ENCODE measurements at regions not wholly inside any gene's neighbourhood (a gene's known extent, or its start where the extent isn't known, plus 50 kb on each side); places are given as distances from the start of the nearest gene placed in this dataset.
"Not testable (repeated sequence)": the region's sequence is repeated elsewhere in the genome, so short reads cannot be mapped to it uniquely, and the experiment has no call there.

DNA sequence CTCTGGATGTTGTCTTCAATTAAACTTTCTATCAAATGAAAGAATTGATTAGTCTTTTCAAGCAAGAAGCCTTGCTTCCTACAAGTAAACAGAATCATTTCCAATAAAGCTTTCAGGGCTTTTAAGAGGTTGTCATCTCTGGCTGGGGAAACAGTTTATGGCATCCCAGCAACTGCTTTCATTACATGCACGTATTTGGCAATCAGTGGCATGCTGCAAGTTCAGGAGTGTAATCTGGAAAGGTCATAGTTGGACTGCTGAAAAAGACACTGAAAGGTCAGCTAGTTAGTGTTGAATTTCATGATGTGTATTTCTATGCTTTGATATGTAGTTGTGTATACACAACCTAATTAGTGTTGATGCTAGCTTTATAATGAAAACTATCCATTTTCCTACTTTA, 332.9 kb downstream of the DSC3 start:
- H3K27ac Mint-ChIP-seq: no peak overlapping the region

DNA sequence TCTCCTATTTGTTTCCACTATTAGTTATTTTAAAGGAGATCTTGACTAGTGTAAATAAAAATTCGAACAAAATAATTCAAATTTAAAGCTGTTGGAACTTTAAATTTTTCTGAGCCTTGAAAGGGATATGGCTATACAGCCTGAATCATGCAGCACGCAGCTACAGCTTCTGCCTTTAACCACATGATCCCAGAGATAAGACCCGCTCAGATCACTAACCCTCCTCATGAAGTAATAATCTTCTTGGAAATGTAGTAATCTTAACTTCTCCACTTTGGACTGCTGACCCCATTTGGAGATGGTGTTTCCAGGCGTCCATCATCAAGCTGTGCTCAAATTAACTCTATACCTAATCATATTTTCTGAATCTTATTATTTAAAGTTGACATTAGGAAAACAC, 336.6 kb downstream of the DSC3 start:
- H3K27me3 Mint-ChIP-seq: no peaks in the 10 kb centered on the region

More for the DNA sequence above, 332.9 kb downstream of the DSC3 start:
- no peaks in the 10 kb centered on the region for H3K4me1 Mint-ChIP-seq (ENCODE audit: low read depth)
- no peaks in the 10 kb centered on the region for H3K9me3 Mint-ChIP-seq
- no peak overlapping the region for H3K4me3 Mint-ChIP-seq
- no peaks in the 10 kb centered on the region for H3K36me3 Mint-ChIP-seq (ENCODE audit: low read depth)
- no peaks in the 10 kb centered on the region for H3K27me3 Mint-ChIP-seq

DNA sequence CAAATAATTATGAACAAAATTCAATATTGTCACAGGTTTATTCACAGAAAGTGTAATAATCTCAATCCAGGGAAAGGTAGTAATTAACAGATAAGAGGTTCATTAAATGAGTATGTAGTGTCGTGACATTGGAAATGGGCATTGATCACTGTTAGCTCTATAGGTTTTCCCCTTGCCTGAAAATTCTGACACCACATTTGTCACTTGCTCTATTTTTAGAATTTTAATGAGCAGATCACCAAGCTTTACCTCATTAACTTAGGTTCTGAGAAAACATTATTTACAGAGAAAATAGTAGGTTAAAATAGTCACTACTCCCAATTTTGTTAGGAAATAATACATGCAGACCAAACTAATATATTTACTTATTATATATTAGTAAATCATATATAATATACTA, 344.0 kb downstream of the DSC3 start:
- Mint-ChIP-seq H3K9me3 (no peaks in the 10 kb centered on the region), H3K4me3 (no peak overlapping the region), H3K27ac (no peak overlapping the region), H3K36me3 (ENCODE audit: low read depth) (no peaks in the 10 kb centered on the region), H3K27me3 (no peaks in the 10 kb centered on the region), H3K4me1 (ENCODE audit: low read depth) (no peaks in the 10 kb centered on the region)

More for the DNA sequence above, 336.6 kb downstream of the DSC3 start:
- Mint-ChIP-seq H3K9me3 (no peaks in the 10 kb centered on the region), H3K27ac (no peak overlapping the region), H3K4me1 (ENCODE audit: low read depth) (no peaks in the 10 kb centered on the region), H3K36me3 (ENCODE audit: low read depth) (no peaks in the 10 kb centered on the region), H3K4me3 (no peak overlapping the region)

DNA sequence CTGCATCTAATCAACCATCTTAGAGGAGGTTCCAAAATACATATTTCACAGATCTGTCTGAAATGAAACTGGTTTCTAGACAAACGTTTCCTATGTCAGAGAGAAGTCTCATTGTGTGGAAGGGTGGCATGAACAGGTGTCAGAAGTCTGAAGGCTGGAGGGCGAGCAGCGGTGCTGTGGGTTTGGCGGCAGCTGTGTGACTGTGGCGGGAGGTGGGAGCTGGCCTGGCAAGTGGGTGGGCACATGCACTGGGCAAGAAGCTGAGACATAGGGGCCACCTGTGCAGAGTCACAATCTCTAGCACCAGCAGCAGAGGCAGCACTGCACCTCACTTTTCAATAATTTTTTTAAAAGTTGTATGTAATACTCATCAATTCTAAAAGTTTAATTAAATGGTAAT, 346.3 kb downstream of the DSC3 start:
- H3K27ac Mint-ChIP-seq: no peak overlapping the region
- no peaks in the 10 kb centered on the region for H3K4me1 Mint-ChIP-seq (ENCODE audit: low read depth)
- H3K27me3 Mint-ChIP-seq: no peaks in the 10 kb centered on the region
- no peaks in the 10 kb centered on the region for H3K36me3 Mint-ChIP-seq (ENCODE audit: low read depth)
- no peak overlapping the region for H3K4me3 Mint-ChIP-seq
- H3K9me3 Mint-ChIP-seq: no peaks in the 10 kb centered on the region

DNA sequence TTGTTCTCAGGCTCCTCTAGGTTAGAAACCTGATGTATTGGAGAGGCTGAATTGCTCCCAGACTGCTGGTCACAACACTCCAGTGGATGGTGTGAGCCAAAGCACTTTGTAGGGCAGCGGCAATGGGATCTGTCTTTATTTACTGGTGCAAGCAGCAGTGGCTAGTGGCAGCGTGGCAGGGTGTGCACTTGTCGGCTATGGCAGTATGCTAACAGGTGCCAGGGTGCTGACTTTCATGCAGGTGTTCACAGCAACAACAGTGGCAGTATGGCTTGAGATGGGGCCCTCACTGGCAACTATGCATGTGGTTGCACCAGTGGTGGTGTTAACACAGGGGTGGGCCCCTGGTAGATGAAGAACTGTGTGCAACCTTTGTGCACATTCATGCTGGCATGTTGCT, 347.8 kb downstream of the DSC3 start:
- Mint-ChIP-seq H3K36me3 (ENCODE audit: low read depth) (no peaks in the 10 kb centered on the region), H3K4me1 (ENCODE audit: low read depth) (no peaks in the 10 kb centered on the region), H3K4me3 (no peak overlapping the region), H3K9me3 (no peaks in the 10 kb centered on the region), H3K27ac (no peak overlapping the region), H3K27me3 (no peaks in the 10 kb centered on the region)

DNA sequence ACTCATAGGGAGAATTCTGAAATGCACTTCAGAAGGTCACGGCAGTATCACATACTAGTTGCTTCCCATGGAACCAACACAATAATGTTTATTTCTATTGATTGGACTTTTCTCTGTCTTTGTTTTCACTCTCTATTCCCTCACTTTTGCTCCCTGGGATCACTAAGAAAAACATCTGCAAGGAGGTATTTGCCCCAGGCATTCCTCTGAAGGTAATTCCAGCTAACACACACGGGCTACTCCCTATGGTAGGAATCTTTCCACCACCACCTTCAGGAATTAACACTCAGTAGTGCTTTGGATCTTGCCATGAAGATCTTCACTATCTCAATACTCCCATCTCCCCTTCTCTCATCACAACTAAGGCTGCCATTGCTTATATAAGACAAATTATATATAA, 353.3 kb downstream of the DSC3 start:
- H3K36me3 Mint-ChIP-seq (ENCODE audit: low read depth): no peaks in the 10 kb centered on the region
- no peak overlapping the region for H3K27ac Mint-ChIP-seq
- no peaks in the 10 kb centered on the region for H3K9me3 Mint-ChIP-seq
- H3K27me3 Mint-ChIP-seq: no peaks in the 10 kb centered on the region
- no peaks in the 10 kb centered on the region for H3K4me1 Mint-ChIP-seq (ENCODE audit: low read depth)
- H3K4me3 Mint-ChIP-seq: no peak overlapping the region

DNA sequence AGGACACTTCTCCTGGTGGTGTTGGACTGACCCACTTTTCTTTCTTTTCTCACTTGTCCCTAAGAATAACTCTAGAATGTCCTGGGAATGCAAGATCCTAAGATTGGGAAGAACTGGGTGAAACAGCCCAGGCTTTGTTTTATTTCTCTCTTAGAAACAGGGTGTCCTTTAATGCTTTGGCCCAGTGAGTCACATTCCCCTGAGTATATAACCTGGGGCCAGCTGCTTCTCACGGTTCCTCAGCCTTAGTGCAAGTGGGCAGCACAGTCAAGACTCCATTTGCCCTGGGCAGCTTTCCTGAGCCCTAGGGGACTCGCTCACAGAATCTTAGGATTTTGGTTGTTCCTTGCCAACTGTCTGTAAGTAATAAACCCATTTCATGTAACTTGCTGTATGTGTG, 355.0 kb downstream of the DSC3 start:
- Mint-ChIP-seq H3K4me1 (ENCODE audit: low read depth) (no peaks in the 10 kb centered on the region), H3K4me3 (no peak overlapping the region), H3K9me3 (no peaks in the 10 kb centered on the region), H3K27ac (no peak overlapping the region), H3K36me3 (ENCODE audit: low read depth) (no peaks in the 10 kb centered on the region), H3K27me3 (no peaks in the 10 kb centered on the region)

DNA sequence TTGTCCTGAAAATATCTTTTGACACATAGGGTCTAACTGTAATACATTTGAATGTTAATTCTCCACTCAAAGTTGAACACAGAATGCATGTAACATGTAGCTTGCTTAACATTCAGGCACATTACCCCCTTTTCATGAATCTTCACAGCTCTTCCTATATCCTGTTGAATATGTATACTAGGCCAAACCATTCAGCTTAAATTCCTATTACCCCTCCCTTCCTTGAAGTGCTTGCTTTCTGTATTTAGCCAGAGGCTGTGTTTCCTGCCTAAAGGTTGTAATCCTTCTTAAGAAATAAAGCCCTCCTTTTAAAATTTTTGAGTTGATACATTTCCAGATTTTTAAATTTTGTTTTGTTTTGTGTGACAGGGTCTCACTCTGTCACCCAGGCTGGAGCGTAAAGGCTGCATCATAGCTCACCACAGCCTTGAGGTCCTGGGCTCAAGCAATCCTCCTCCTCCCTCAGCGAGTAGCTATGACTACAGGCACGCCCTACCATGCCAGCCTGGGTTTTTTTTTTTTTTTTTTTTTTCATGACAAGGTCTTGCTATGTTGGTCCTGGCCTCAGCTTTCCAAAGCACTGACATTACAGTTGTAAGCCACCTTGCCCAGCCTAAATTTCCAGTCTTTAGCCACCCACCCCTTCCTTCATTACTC, 357.6 kb downstream of the DSC3 start:
- H3K36me3 Mint-ChIP-seq (ENCODE audit: low read depth): no peaks in the 10 kb centered on the region
- H3K4me1 Mint-ChIP-seq (ENCODE audit: low read depth): no peaks in the 10 kb centered on the region
- H3K27ac Mint-ChIP-seq: no peak overlapping the region
- H3K9me3 Mint-ChIP-seq: peaks cover 10% of the 10 kb centered on the region
- H3K4me3 Mint-ChIP-seq: no peak overlapping the region
- no peaks in the 10 kb centered on the region for H3K27me3 Mint-ChIP-seq

DNA sequence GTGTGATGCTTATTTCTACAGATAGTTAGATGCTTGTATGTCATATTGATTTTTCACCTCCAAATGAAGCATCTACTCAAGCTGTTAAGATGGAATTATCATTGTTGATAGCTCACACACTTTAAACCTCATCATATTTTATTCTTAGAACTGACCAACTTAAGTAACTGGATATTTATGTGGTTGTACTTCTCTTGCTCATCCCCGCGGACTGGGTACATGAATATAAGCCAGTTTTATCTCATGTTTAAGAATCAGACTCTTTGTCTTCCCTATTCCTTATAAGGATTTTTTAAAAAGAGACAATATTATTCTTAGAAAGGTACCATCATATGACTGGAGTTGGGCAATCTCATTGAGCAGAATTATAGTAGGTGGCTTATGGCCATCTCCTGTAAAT, 358.7 kb downstream of the DSC3 start:
- Mint-ChIP-seq H3K4me3 (no peak overlapping the region), H3K27ac (no peak overlapping the region), H3K27me3 (no peaks in the 10 kb centered on the region), H3K4me1 (ENCODE audit: low read depth) (no peaks in the 10 kb centered on the region), H3K36me3 (ENCODE audit: low read depth) (no peaks in the 10 kb centered on the region), H3K9me3 (peaks cover 10% of the 10 kb centered on the region)

DNA sequence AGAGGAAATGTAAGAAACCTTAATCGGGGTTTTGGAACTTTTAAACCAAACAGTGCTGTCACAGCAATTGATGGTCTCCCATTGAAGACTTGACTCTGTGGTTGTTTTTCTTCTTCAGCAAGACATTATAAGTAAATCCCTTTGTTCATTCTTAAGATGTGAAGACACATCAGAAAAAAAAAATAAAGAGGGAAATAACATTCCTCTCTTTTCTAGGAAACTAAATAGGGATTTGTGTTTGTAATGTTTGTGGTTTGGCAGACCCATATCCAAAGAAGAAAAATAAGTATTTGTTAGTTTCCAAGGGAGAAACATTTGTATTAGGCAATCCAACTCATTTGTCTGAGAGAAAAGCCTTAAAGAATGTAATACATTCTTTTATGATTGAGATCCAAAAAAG, 359.9 kb downstream of the DSC3 start:
- peaks cover 10% of the 10 kb centered on the region for H3K9me3 Mint-ChIP-seq
- no peaks in the 10 kb centered on the region for H3K36me3 Mint-ChIP-seq (ENCODE audit: low read depth)
- no peak overlapping the region for H3K27ac Mint-ChIP-seq
- no peaks in the 10 kb centered on the region for H3K27me3 Mint-ChIP-seq
- no peaks in the 10 kb centered on the region for H3K4me1 Mint-ChIP-seq (ENCODE audit: low read depth)
- H3K4me3 Mint-ChIP-seq: no peak overlapping the region

DNA sequence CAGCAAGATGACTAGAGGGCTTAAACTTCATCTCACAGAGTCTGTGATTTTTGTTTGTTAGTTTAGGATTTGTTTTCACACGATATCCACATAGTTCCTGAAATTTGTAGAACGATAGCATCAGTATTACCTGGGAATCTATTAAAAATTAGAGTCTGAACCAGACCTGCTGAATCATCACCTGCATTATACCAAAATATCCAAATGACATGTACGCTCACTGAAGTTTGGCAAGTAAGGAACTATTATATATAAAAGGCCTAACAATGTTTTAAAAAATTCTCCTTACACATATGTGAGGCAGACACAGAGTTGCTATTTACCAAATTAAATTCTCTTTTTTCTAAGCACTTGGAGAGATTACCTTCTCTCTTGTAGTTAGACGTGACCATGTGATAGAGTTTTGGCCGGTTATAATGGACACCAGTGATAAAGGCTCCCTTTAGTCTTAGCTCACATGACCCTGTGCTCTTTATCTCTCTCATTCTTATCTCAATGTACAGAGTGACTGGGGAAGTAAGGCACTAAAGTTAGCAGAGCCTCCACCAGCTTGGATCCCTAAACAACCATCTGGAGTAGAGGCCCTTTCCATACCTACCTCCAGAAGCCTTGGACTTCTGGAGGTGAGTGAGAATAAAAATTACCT, 363.1 kb downstream of the DSC3 start:
- Mint-ChIP-seq H3K4me1 (ENCODE audit: low read depth) (no peaks in the 10 kb centered on the region), H3K27ac (no peak overlapping the region), H3K27me3 (no peaks in the 10 kb centered on the region), H3K36me3 (ENCODE audit: low read depth) (no peaks in the 10 kb centered on the region), H3K4me3 (no peak overlapping the region), H3K9me3 (peaks cover 13% of the 10 kb centered on the region)

DNA sequence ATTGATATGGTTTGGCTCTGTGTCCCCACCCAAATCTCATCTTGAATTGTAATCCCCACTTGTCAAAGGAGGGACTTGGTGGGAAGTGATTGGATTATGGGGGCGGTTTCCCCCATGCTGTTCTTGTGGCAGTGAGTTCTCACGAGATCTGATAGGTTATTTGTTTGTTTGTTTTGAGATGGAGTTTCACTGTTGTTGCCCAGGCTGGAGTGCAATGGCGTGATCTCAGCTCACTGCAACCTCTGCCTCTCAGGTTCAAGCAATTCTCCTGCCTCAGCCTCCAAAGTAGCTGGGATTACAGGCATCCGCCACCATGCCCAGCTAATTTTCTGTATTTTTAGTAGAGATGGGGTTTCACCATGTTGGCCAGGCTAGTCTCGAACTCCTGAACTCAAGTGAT, 364.7 kb downstream of the DSC3 start:
- not testable (repeated sequence) for H3K4me3 Mint-ChIP-seq; H3K4me1 Mint-ChIP-seq (ENCODE audit: low read depth); H3K27me3 Mint-ChIP-seq; H3K27ac Mint-ChIP-seq; H3K36me3 Mint-ChIP-seq (ENCODE audit: low read depth)
- peaks cover 13% of the 10 kb centered on the region for H3K9me3 Mint-ChIP-seq

DNA sequence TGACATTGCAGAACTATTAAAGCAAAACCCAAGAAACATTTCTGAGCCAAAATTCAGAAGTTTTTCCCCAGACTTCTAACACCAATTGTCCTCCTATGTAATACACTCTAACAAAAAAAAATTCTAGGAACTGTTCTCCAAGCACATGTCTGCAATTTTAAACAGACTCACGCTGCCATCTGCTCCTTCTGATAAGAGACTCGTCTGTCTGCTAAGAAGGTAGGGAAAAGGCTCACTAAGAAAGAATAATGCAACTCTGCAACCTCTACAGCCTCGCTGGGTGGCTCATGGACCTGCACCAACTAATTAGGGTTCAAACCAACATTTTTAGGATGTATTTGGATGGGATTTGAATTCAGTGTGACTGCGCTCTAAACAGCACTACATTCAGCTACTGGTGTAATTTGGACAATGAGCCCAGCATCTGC, 366.5 kb downstream of the DSC3 start:
- no peaks in the 10 kb centered on the region for H3K36me3 Mint-ChIP-seq (ENCODE audit: low read depth)
- no peaks in the 10 kb centered on the region for H3K4me1 Mint-ChIP-seq (ENCODE audit: low read depth)
- no peaks in the 10 kb centered on the region for H3K27me3 Mint-ChIP-seq
- H3K27ac Mint-ChIP-seq: no peak overlapping the region
- no peak overlapping the region for H3K4me3 Mint-ChIP-seq
- H3K9me3 Mint-ChIP-seq: peaks cover 4% of the 10 kb centered on the region

DNA sequence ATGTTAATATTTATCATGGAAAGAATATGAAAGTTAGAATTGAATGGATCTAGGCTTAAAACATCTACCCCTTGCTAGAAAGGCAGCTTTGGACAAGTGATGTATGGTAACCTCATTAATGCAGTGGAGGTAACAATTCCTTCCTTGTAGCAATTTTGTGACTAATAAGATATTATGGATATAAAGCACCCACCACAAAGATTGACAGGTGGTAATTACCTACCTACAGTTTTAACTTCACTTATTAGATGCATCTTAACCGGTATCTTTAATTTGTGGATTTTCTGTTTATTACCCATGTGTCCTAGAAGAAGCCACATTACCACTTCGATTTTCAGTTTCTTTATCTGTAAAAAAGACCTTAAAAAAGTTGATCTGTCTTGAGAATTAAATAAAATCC, 367.0 kb downstream of the DSC3 start:
- Mint-ChIP-seq H3K36me3 (ENCODE audit: low read depth) (no peaks in the 10 kb centered on the region), H3K4me3 (no peak overlapping the region), H3K9me3 (peaks cover 4% of the 10 kb centered on the region), H3K4me1 (ENCODE audit: low read depth) (no peaks in the 10 kb centered on the region), H3K27me3 (no peaks in the 10 kb centered on the region), H3K27ac (no peak overlapping the region)

DNA sequence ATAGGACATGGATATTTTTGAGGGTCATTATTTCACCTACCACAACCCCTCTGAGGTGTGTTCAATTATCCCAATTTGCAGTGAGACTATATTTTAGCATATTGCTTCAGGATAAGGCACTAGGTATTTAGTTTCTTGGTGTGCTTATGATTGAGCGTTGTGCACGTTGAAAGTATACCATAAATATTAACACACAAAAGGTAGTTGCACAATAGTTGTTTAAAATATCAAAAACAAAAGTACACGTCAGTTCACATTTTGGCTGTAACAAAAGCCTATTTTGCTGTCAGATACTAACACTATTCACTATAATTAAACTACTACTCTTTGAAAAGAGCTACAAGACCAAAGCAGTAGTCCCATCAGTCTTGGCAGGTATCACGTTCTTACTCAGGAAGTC, 367.5 kb downstream of the DSC3 start:
- Mint-ChIP-seq H3K9me3 (peaks cover 4% of the 10 kb centered on the region), H3K4me3 (no peak overlapping the region), H3K27me3 (no peaks in the 10 kb centered on the region), H3K27ac (no peak overlapping the region), H3K36me3 (ENCODE audit: low read depth) (no peaks in the 10 kb centered on the region), H3K4me1 (ENCODE audit: low read depth) (no peaks in the 10 kb centered on the region)

DNA sequence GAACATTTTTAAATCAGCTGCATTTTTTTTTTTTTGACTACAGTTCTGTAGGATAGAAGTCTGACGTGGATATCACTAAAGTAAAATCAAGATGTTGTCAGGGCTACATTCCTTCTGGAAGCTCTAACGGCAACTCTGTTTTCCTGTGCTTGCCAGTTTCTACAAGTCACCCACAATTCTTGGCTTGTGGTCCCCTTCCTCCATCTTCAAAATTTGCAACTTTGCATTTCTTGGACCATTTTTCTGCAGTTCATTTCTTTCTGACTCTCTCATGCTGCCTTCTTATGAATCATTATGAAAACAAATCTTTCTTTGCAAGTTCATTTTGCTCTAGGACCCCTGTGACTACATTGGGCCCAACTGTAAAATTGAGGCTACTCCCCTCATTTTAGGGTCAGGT, 367.9 kb downstream of the DSC3 start:
- H3K36me3 Mint-ChIP-seq (ENCODE audit: low read depth): no peaks in the 10 kb centered on the region
- no peak overlapping the region for H3K27ac Mint-ChIP-seq
- H3K4me3 Mint-ChIP-seq: no peak overlapping the region
- H3K9me3 Mint-ChIP-seq: peaks cover 4% of the 10 kb centered on the region
- no peaks in the 10 kb centered on the region for H3K4me1 Mint-ChIP-seq (ENCODE audit: low read depth)
- no peaks in the 10 kb centered on the region for H3K27me3 Mint-ChIP-seq
